H1 (cell line): ENCODE measurements at regions not wholly inside any gene's neighbourhood (a gene's known extent, or its start where the extent isn't known, plus 50 kb on each side); places are given as distances from the start of the nearest gene placed in this dataset.

Experiments
- CTCF ChIA-PET: fragments of 300-600 bp; sonication (Branson Sonifier 250); formaldehyde crosslinking; loops from one replicate; lab custom pipeline; 2021; ENCODE audit not compliant: partially characterized antibody; lab: Charles Lee
- POLR2A ChIA-PET: fragments of 300-600 bp; sonication (Branson Sonifier 250); formaldehyde crosslinking; loops from one replicate; lab custom pipeline; 2021; ENCODE audit warnings: inconsistent platforms; ENCODE audit not compliant: partially characterized antibody; lab: Charles Lee
- DNase-seq, 2 experiments: peaks; one replicate each; pipeline versions ENCODE4 v3.0.0 to v3.0.0-alpha.2; 2010 to 2022; ENCODE audit warnings: low spot score in 2 of 2, low read depth in 1 of 2, mixed read lengths in 1 of 2
- FAIRE-seq: peaks from 2 replicates; lab custom pipeline; 2011; peaks lifted over from hg19 to GRCh38; lab: Jason Lieb, UNC
- H2AFZ ChIP-seq: 2 replicates; pipeline ENCODE4 v1.8.1; 2012; ENCODE audit warnings: low read length, inconsistent platforms
- H2AK5ac ChIP-seq: 2 replicates; pipeline ENCODE4 v1.6.1; 2013; ENCODE audit warnings: low read depth, low read length
- H2BK120ac ChIP-seq: replicated peaks from 2 replicates; pipeline ENCODE3; 2013; ENCODE audit warnings: low read depth, low read length, inconsistent platforms
- H2BK12ac ChIP-seq: 2 replicates; pipeline ENCODE4 v1.6.1; 2013; ENCODE audit warnings: low read depth, low read length
- H2BK15ac ChIP-seq: 2 replicates; pipeline ENCODE4 v1.6.1; 2013; ENCODE audit warnings: low read length
- H2BK20ac ChIP-seq: 2 replicates; pipeline ENCODE4 v1.6.1; 2013; ENCODE audit warnings: low read length
- H2BK5ac ChIP-seq: 2 replicates; pipeline ENCODE4 v1.6.1; 2013; ENCODE audit warnings: low read depth, low read length
- H3K14ac ChIP-seq: 2 replicates; pipeline ENCODE4 v1.6.1; 2013; ENCODE audit warnings: inconsistent platforms; ENCODE audit not compliant: insufficient read length
- H3K18ac ChIP-seq: 2 replicates; pipeline ENCODE4 v1.6.1; 2013; ENCODE audit warnings: low read length; ENCODE audit errors: extremely low read depth
- H3K23ac ChIP-seq: 2 replicates; pipeline ENCODE4 v1.6.1; 2013; ENCODE audit warnings: inconsistent platforms; ENCODE audit not compliant: insufficient read length
- H3K23me2 ChIP-seq: 2 replicates; pipeline ENCODE4 v1.6.1; 2013; ENCODE audit warnings: low read depth, low read length
- H3K27ac ChIP-seq: 2 replicates; pipeline ENCODE4 v1.6.1; 2011; ENCODE audit warnings: low read depth, low read length, inconsistent platforms
- H3K27me3 ChIP-seq, 4 experiments: replicated peaks in 1 of 4; 1 replicate in 1 of 4; 2 replicates in 3 of 4; pipeline versions ENCODE4 v1.6.1 to v1.8.1; 2011 to 2013; ENCODE audit warnings: low read length in 3 of 4, mild to moderate bottlenecking in 3 of 4, inconsistent platforms in 2 of 4, mixed read lengths in 2 of 4, moderate library complexity in 1 of 4; ENCODE audit not compliant: control insufficient read depth in 3 of 4, insufficient read depth in 3 of 4; ENCODE audit errors: extremely low read depth in 1 of 4
- H3K36me3 ChIP-seq, 4 experiments: 2 replicates each; pipeline versions ENCODE4 v1.6.1 to v1.8.1; 2011 to 2013; ENCODE audit warnings: mild to moderate bottlenecking in 4 of 4, low read length in 3 of 4, moderate library complexity in 2 of 4, control low read depth in 1 of 4, inconsistent platforms in 1 of 4; ENCODE audit not compliant: insufficient read depth in 4 of 4, control insufficient read depth in 2 of 4
- H3K4ac ChIP-seq: replicated peaks from 2 replicates; pipeline ENCODE3; 2013; ENCODE audit warnings: low read length, low read depth, mixed read lengths, inconsistent platforms; ENCODE audit not compliant: insufficient read length
- H3K4me1 ChIP-seq, 4 experiments: replicated peaks in 1 of 4; 1 replicate in 1 of 4; 2 replicates in 3 of 4; pipeline versions ENCODE4 v1.6.1 to v1.8.1; 2011 to 2013; ENCODE audit warnings: low read length in 3 of 4, inconsistent platforms in 2 of 4, mixed read lengths in 1 of 4; ENCODE audit not compliant: insufficient read depth in 4 of 4, control insufficient read depth in 3 of 4
- H3K4me2 ChIP-seq, 2 experiments: 2 replicates each; pipeline versions ENCODE4 v1.6.1 to v1.8.1; 2011 to 2013; ENCODE audit warnings: low read depth in 2 of 2, low read length in 2 of 2, control low read depth in 1 of 2, inconsistent platforms in 1 of 2, mild to moderate bottlenecking in 1 of 2; ENCODE audit not compliant: insufficient read depth in 1 of 2
- H3K4me3 ChIP-seq, 4 experiments: fragments of 200-600, 300-600 bp in 1 of 4; sonication (generic), shearing (Covaris generic), sonication (Bioruptor Twin) in 1 of 4; 2 replicates each; pipeline versions ENCODE4 v1.5.1 to v1.8.1; 2011 to 2016; ENCODE audit warnings: low read length in 4 of 4, low read depth in 3 of 4, control low read depth in 2 of 4, inconsistent platforms in 2 of 4, mild to moderate bottlenecking in 2 of 4, mixed read lengths in 1 of 4, moderate library complexity in 1 of 4; ENCODE audit not compliant: insufficient read depth in 2 of 4; ENCODE audit errors: extremely low read depth in 1 of 4
- H3K56ac ChIP-seq: replicated peaks from 2 replicates; pipeline ENCODE3; 2013; ENCODE audit warnings: low read depth, mild to moderate bottlenecking, mixed read lengths, low read length, inconsistent platforms; ENCODE audit not compliant: insufficient read length
- H3K79me1 ChIP-seq: 2 replicates; pipeline ENCODE4 v1.6.1; 2013; ENCODE audit warnings: low read depth, low read length, control low read depth
- H3K79me2 ChIP-seq, 2 experiments: 2 replicates each; pipeline versions ENCODE4 v1.6.1 to v1.8.1; 2012 to 2013; ENCODE audit warnings: low read length in 2 of 2, mild to moderate bottlenecking in 2 of 2, inconsistent platforms in 1 of 2; ENCODE audit not compliant: insufficient read depth in 2 of 2, control insufficient read depth in 1 of 2
- H3K9ac ChIP-seq, 4 experiments: replicated peaks in 1 of 4; 1 replicate in 1 of 4; 2 replicates in 3 of 4; pipeline versions ENCODE4 v1.6.1 to v1.8.1; 2011 to 2013; ENCODE audit warnings: low read depth in 3 of 4, low read length in 3 of 4, control low read depth in 2 of 4, mild to moderate bottlenecking in 2 of 4, moderate library complexity in 2 of 4, inconsistent platforms in 1 of 4; ENCODE audit errors: extremely low read depth in 1 of 4
- H3K9me3 ChIP-seq, 2 experiments: 2 replicates each; pipeline versions ENCODE4 v1.6.1 to v1.8.1; 2012 to 2013; ENCODE audit warnings: mild to moderate bottlenecking in 2 of 2, moderate library complexity in 2 of 2, control low read depth in 1 of 2, inconsistent platforms in 1 of 2, low read depth in 1 of 2, low read length in 1 of 2, mixed read lengths in 1 of 2; ENCODE audit not compliant: insufficient read depth in 2 of 2
- H4K20me1 ChIP-seq, 2 experiments: replicated peaks in 1 of 2; 2 replicates each; pipeline versions ENCODE3 to v1.8.1; 2011 to 2013; ENCODE audit warnings: inconsistent platforms in 2 of 2, low read length in 2 of 2, mild to moderate bottlenecking in 1 of 2; ENCODE audit not compliant: insufficient read depth in 2 of 2, control insufficient read depth in 1 of 2
- H4K5ac ChIP-seq: 2 replicates; pipeline ENCODE4 v1.6.1; 2013; ENCODE audit warnings: low read length, low read depth, mixed read lengths, inconsistent platforms; ENCODE audit not compliant: insufficient read length
- H4K8ac ChIP-seq: 2 replicates; pipeline ENCODE4 v1.8.0; 2013; ENCODE audit warnings: mild to moderate bottlenecking, moderate library complexity, low read length, inconsistent platforms; ENCODE audit not compliant: insufficient read depth; ENCODE audit errors: extremely low read depth
- H4K91ac ChIP-seq: replicated peaks from 2 replicates; pipeline ENCODE3; 2013; ENCODE audit warnings: low read length, mixed read lengths, inconsistent platforms; ENCODE audit not compliant: insufficient read length
- EZH2 ChIP-seq: fragments of 200-600 bp; sonication (generic); IDR thresholded peaks from 2 replicates; pipeline ENCODE4 v1.7.1; 2012; ENCODE audit warnings: low read depth, mild to moderate bottlenecking, moderate library complexity, low read length, inconsistent platforms; ENCODE audit not compliant: severe bottlenecking
- WGBS, 2 experiments: shearing (Covaris generic) in 1 of 2; methylation state at CpG; one replicate each; pipeline versions ENCODE4 v1.1.6 to v1.1.7; 2013 to 2015; ENCODE audit warnings: low lambda C conversion rate in 2 of 2, mixed read lengths in 2 of 2, inconsistent platforms in 1 of 2, low coverage in 1 of 2, missing lambda C conversion rate in 1 of 2; ENCODE audit not compliant: insufficient replicate concordance in 2 of 2, insufficient coverage in 1 of 2, insufficient read length in 1 of 2; ENCODE audit errors: extremely low coverage in 1 of 2, missing lambda C conversion rate in 1 of 2; 5-methylcytosine and 5-hydroxymethylcytosine counted together

DNA sequence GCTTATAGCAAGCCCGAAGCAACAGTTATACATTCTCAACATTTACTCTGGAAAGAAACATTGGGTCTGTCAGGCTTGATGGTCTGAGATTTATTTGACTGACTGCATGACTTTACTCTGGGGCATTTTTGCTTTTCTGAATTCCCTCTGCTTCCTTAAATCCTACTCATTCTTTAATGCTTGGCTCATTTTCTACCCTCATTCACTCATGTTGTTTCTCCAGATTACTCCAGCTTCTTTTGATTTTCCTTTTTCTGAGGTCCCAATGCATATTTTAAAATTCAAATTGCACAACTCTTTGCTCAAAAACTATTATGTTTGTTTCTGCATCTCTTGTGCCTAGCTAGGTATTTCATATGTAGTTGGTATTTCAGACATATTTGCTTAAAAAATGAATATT is 2002.9 kb upstream of the NUDT12 start:
- Histone ChIP-seq H3K79me1 (no peaks in the 10 kb centered on the region), H3K4me3 (no peak overlapping the region), H3K9me3 (no peaks in the 10 kb centered on the region), H3K9ac (no peak overlapping the region), H2BK5ac (no peak overlapping the region), H2AK5ac (no peak overlapping the region), H3K14ac (no peak overlapping the region), H3K56ac (no peak overlapping the region), H4K8ac (no peak overlapping the region), H4K91ac (no peak overlapping the region), H4K20me1 (no peaks in the 10 kb centered on the region), H2BK12ac (no peak overlapping the region), H3K4me1 (no peaks in the 10 kb centered on the region), H3K23ac (no peak overlapping the region), H3K27me3 (no peaks in the 10 kb centered on the region), H2BK20ac (no peak overlapping the region), H2BK120ac (no peak overlapping the region), H3K36me3 (no peaks in the 10 kb centered on the region), H4K5ac (no peak overlapping the region), H3K23me2 (no peaks in the 10 kb centered on the region), H3K4ac (no peak overlapping the region), H3K79me2 (no peaks in the 10 kb centered on the region), H3K4me2 (no peak overlapping the region), H2AFZ (no peak overlapping the region), H3K27ac (no peak overlapping the region), H2BK15ac (no peak overlapping the region), H3K18ac (no peak overlapping the region)
- ChIA-PET CTCF (no interaction called here), POLR2A (no interaction called here)
- WGBS, 2 experiments = 100% methylated on average over 1 of the region's 1 CpG; no CpG with 5 or more reads in 1 of the 2 experiments
- DNase-seq = no peak
- no peak for TF ChIP-seq EZH2
- no peak for FAIRE-seq
